Subcutaneous abdominal adipose tissue (tissue), 5 donors: ENCODE measurements at regions not wholly inside any gene's neighbourhood (a gene's known extent, or its start where the extent isn't known, plus 50 kb on each side); places are given as distances from the start of the nearest gene placed in this dataset.

ENCODE experiments used
- H3K27ac ChIP-seq: one replicate; pipeline ENCODE4 v1.7.0; 2013; ENCODE audit warnings: low read depth, mild to moderate bottlenecking, inconsistent platforms, low read length, moderate library complexity
- H3K27me3 ChIP-seq, 5 donors: one replicate each; pipeline ENCODE4 v1.7.0; 2013; ENCODE audit warnings: low read length in 5 of 5, inconsistent platforms in 1 of 5; ENCODE audit not compliant: control insufficient read depth in 5 of 5, insufficient read depth in 4 of 5
- H3K36me3 ChIP-seq, 5 donors: one replicate each; pipeline ENCODE4 v1.7.0; 2013; ENCODE audit warnings: low read length in 5 of 5; ENCODE audit not compliant: control insufficient read depth in 5 of 5, insufficient read depth in 5 of 5
- H3K4me1 ChIP-seq, 5 donors: one replicate each; pipeline ENCODE4 v1.7.0; 2013; ENCODE audit warnings: low read length in 5 of 5, mild to moderate bottlenecking in 3 of 5, moderate library complexity in 1 of 5; ENCODE audit not compliant: control insufficient read depth in 5 of 5, insufficient read depth in 5 of 5
- H3K4me3 ChIP-seq, 5 donors: one replicate each; pipeline ENCODE4 v1.7.0; 2013; ENCODE audit warnings: low read length in 5 of 5, low read depth in 1 of 5
- H3K9ac ChIP-seq, 5 donors: one replicate each; pipeline ENCODE4 v1.7.0; 2013; ENCODE audit warnings: low read length in 5 of 5, mild to moderate bottlenecking in 4 of 5, moderate library complexity in 3 of 5
- H3K9me3 ChIP-seq, 5 donors: one replicate each; pipeline ENCODE4 v1.7.0; 2013; ENCODE audit warnings: low read length in 5 of 5; ENCODE audit not compliant: control insufficient read depth in 5 of 5
- donor health status: healthy.
- donor health status: healthy.
- donor health status: healthy.
- donor health status: healthy.
- donor health status: healthy.

DNA sequence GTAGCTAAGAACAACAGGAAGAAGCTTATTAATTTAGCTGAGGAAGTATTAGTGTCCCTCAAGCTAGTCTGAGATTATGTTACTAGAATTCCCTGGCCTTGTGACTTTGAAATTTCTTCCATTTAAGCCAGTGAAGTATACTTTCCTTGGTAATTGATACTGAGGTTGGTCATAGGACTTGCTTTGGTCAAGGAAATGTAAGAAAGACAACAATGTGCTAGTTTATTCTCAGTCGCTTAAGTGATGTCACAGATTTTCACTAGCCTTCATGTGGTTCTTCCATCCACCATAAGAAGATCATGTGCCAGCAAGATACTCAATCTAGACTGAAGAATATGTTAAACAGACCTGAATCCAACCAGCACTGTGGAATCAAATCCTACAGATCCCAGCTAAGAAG, 1140.1 kb downstream of the TECRL start:
- H3K27ac ChIP-seq: no peak overlapping the region
- H3K9ac ChIP-seq: no peak overlapping the region
- H3K9me3 ChIP-seq: no peaks in the 10 kb centered on the region
- H3K4me3 ChIP-seq: no peak overlapping the region
- H3K4me1 ChIP-seq: no peaks in the 10 kb centered on the region
- no peaks in the 10 kb centered on the region for H3K27me3 ChIP-seq
- H3K36me3 ChIP-seq: no peaks in the 10 kb centered on the region

DNA sequence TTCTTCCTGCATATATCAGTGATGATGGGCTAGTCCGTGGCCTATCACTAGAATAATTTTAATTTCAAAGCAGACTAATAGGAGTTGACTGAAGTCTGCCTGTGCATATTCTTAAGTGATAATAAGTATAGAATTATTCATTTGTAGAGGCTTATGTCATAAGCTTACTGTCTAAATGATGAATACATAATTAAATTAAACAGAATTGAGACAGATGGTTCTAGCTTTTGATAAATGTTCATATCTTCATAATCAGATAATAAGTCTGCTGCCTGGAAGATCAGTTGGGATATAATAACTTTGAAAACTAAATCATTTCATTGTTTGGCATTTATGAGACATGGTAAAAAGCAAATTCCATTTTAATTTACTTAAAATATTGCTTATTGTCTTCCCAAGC, 1175.6 kb downstream of the TECRL start:
- Histone ChIP-seq H3K9me3 (no peaks in the 10 kb centered on the region), H3K4me3 (no peak overlapping the region), H3K27ac (no peak overlapping the region), H3K27me3 (no peaks in the 10 kb centered on the region), H3K36me3 (no peaks in the 10 kb centered on the region), H3K4me1 (no peaks in the 10 kb centered on the region), H3K9ac (no peak overlapping the region)

DNA sequence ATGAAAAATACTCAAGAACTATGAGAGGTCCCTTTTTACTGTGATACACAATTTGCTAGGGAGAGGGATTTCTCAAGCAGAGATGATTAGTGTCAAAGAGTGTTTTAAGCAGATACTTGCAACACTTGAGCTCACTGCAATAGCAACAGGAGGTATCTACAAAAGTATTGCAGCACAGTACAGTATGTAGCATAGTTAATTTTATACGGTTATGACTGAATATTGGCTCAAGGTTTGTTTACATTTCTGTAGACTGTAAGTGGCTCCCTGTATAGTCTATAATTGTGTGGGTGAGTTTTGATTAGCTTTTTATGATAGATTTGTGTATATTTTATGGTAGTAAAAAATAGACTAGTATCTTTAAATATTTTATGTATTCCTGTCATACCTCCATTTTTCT, 1177.2 kb downstream of the TECRL start:
- Histone ChIP-seq H3K9ac (no peak overlapping the region), H3K9me3 (no peaks in the 10 kb centered on the region), H3K4me3 (no peak overlapping the region), H3K36me3 (no peaks in the 10 kb centered on the region), H3K27me3 (no peaks in the 10 kb centered on the region), H3K4me1 (no peaks in the 10 kb centered on the region), H3K27ac (no peak overlapping the region)

DNA sequence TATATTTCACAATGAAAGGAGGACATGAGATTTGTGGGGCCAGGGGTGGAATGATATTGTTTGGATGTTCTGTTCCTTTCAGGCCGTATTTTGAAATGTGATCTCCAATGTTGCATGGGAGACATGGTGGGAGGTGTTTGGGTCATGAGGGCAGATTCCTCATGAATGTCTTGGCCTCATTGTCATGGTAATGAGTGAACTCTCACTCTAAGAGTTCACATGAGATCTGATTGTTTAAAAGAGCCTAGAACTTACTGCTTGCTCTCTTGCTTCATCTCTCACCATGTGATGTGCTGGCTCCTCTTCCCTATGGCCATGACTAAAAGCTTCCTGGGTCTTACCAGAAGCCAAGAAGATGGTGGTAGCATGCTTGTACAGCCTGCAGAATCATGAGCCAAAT, 1183.0 kb downstream of the TECRL start:
- no peaks in the 10 kb centered on the region for H3K4me1 ChIP-seq
- H3K9me3 ChIP-seq: peaks cover 0 to 5% (median 0%) of the 10 kb centered on the region in 5 donors
- H3K27ac ChIP-seq: no peak overlapping the region
- no peak overlapping the region for H3K9ac ChIP-seq
- H3K36me3 ChIP-seq: no peaks in the 10 kb centered on the region
- no peaks in the 10 kb centered on the region for H3K27me3 ChIP-seq
- no peak overlapping the region for H3K4me3 ChIP-seq

DNA sequence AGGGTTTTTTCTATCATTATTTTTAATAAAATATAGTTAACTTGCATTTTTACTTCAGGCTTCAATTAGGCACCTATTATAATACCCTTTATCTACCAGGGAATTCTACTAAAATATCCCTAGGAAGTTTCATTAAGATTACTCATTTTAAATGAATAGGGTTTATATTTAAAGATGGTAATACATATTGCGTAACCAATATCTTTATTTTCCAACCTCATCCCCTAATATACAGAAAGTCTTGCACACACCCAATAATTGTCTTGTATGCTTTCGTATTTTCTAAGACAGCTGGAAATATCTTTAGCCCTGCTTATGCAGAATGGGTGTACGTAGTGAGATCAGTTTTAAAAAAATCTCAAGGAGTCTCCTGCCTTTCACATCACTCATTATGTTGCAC, 1186.8 kb downstream of the TECRL start:
- no peaks in the 10 kb centered on the region for H3K4me1 ChIP-seq
- no peak overlapping the region for H3K9ac ChIP-seq
- peaks cover 0 to 5% (median 3%) of the 10 kb centered on the region in 5 donors for H3K9me3 ChIP-seq
- H3K4me3 ChIP-seq: no peak overlapping the region
- H3K27me3 ChIP-seq: peaks cover 0 to 2% (median 0%) of the 10 kb centered on the region in 5 donors
- no peak overlapping the region for H3K27ac ChIP-seq
- H3K36me3 ChIP-seq: no peaks in the 10 kb centered on the region

DNA sequence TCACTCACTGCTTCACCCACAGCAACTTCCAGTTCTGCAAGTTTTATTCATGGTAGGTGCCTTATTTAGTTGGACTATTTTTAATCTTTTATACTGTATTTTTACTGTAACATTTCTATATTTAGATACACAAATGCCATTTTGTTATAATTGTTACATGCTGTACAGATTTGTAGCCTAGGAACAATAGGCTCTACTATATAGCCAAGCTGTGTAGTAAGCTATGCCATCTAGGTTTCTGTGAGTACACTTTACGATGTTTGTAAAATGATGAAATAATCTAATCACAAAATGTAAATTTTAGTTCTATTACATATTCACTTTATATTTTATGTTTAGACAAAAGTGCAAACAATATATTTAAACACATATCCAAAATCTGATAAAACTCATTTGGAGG, 1187.8 kb downstream of the TECRL start:
- Histone ChIP-seq H3K27ac (no peak overlapping the region), H3K9ac (no peak overlapping the region), H3K4me3 (no peak overlapping the region), H3K9me3 (peaks cover 0 to 5% (median 3%) of the 10 kb centered on the region in 5 donors), H3K4me1 (no peaks in the 10 kb centered on the region), H3K27me3 (peaks cover 0 to 2% (median 0%) of the 10 kb centered on the region in 5 donors), H3K36me3 (no peaks in the 10 kb centered on the region)

DNA sequence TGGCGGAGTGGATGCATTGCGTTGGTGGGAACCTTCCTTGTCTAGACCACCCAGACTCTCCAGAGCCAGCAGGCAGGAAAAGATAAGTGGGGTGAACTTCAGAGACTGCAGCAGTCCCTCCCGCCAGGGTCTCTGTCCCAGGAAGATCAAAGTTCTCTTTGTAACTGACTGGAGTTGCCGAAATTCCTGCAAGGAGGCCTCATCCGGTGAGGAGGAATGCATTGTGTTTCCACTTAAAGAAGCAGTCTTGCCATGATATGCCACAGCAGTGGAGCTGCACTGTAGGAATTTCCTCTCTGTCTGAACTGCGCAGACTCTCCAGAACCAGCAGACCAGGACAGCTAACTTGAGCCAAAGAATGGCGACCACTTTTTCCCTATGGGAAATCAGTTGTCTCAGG, 1190.4 kb downstream of the TECRL start:
- H3K9ac ChIP-seq: no peak overlapping the region
- no peak overlapping the region for H3K27ac ChIP-seq
- H3K4me1 ChIP-seq: no peaks in the 10 kb centered on the region
- no peaks in the 10 kb centered on the region for H3K36me3 ChIP-seq
- peaks cover 0 to 4% (median 0%) of the 10 kb centered on the region in 5 donors for H3K9me3 ChIP-seq
- peaks cover 0 to 2% (median 0%) of the 10 kb centered on the region in 5 donors for H3K27me3 ChIP-seq
- H3K4me3 ChIP-seq: peak overlapping the region in 1 of 5 donors; percentile 22

DNA sequence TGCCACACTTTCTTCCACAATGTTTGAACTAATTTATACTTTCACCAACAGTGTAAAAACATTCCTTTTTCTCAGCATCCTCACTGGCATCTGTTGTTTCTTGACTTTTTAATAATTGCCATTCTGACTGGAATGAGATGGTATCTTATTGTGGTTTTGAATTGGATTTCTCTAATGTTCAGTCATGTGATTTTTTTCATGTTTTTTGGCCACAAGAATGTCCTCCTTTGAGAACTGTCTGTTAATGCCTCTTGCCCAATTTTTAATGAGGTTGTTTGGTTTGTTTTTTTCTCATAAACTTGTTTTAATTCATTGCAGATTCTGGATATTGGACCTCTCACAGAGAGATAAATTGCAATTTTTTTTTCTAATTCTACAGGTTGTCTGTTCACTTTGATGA, 1195.2 kb downstream of the TECRL start:
- Histone ChIP-seq H3K4me1 (no peaks in the 10 kb centered on the region), H3K4me3 (no peak overlapping the region), H3K27me3 (no peaks in the 10 kb centered on the region), H3K9me3 (peaks cover 0 to 8% (median 0%) of the 10 kb centered on the region in 5 donors), H3K36me3 (no peaks in the 10 kb centered on the region), H3K27ac (no peak overlapping the region), H3K9ac (no peak overlapping the region)

DNA sequence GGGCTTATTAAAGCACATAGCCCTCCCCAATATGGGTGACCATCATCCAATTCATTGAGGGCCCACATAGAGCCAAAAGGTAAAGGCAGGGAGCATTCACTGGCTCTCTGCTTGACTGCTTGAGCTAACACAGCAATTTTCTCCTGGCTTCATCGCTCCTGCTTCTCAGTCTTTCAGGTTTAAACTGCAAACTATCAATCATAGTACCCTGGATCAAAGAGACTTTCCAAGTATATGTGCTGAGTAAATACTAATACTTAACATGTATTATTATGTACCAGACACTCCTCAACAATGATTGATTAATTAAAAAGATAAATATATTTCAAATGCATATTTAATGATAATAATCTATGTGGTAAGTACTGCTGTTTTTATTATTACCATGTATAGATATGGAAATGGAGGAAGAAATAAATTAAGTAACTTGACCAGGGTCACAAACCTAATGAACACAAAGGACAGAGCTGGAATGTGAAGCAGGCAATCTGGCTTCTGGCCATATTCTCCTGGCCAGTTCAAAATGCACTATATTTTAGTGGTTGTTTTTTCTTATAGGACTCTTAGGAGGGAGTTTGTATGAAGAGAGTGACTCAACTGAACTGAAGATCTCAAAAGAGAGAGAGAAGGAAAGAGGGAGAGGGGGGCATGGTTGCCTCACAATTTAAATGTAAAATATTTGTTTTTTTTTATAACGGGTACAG, 1197.3 kb downstream of the TECRL start:
- Histone ChIP-seq H3K9me3 (peaks cover 0 to 8% (median 5%) of the 10 kb centered on the region in 5 donors), H3K27me3 (no peaks in the 10 kb centered on the region), H3K4me1 (no peaks in the 10 kb centered on the region), H3K4me3 (no peak overlapping the region), H3K9ac (no peak overlapping the region), H3K27ac (no peak overlapping the region), H3K36me3 (no peaks in the 10 kb centered on the region)

DNA sequence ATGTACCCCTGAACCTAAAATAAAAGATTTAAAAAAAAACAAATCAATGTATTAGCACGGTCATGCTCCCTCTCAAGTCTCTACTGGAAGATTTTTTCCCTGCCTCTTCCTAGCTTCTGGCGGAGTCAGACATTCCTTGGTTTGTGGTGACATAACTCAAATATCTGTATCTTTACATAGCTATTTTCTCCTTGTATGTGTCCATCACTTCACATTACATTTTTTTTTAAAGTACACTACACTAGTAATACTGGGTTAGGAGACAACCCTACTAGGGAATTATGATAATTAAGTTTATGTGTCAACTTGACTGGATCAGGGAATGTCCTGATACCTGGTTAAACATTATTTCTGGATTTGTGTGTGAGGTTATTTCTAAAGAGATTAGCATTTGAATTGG, 1197.9 kb downstream of the TECRL start:
- no peak overlapping the region for H3K9ac ChIP-seq
- no peaks in the 10 kb centered on the region for H3K4me1 ChIP-seq
- no peak overlapping the region for H3K4me3 ChIP-seq
- no peaks in the 10 kb centered on the region for H3K27me3 ChIP-seq
- H3K27ac ChIP-seq: no peak overlapping the region
- no peaks in the 10 kb centered on the region for H3K36me3 ChIP-seq
- peaks cover 0 to 8% (median 5%) of the 10 kb centered on the region in 5 donors for H3K9me3 ChIP-seq
